ENCODE measurements at regions not wholly inside any gene's neighbourhood (a gene's known extent, or its start where the extent isn't known, plus 50 kb on each side); places are given as distances from the start of the nearest gene placed in this dataset.

DNA sequence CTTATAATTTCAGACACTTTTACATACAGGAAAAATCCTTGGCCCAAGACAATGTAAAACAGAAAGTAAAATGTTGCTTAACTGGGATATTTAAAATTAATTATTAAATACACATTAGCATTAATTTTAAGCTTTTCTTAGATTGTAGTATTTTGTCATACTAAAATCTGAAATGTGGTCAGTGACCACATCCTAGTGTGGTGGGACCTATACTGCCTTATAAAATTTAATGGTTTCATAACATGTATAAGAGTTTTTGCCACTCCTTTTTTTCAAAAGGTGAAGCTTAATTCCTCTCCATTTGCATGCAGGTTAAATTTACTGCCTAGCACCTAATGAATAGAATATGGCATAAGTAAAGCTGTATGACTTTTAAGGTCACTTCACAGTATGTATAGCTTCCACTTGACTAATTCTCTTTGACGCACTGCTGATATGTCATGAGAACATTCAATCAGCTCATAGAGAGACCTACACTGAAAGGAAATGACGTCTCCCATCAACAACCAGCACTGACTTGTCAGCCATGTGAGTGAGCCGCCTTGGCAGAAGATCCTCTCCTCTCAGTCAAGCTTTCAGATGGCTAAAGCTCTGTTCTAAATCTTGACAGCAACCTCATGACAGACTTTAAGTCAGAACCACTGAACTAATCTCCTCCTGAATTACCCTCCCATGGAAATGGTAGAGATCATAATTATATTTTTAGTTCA, 847.8 kb downstream of the SI start:
- DNase-seq: no peak

DNA sequence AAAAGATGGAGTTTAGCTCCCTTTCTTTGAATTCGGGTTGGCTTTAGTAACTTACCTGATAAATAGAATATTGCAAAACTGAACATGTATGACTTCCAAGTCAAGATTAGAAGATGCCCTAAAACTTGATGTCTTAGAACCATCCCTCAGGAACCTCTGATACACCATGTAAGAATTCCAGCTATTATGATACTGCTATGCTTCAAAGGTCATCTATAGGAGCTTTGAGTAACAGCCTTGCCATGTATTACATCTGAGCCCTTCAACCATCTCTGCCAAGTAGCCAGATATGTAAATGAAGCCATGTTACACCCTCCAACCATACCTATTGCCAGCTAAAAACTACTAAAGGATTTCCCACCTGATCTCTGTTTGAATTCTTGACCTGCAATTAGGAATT, 854.2 kb downstream of the SI start:
- no peak for DNase-seq

DNA sequence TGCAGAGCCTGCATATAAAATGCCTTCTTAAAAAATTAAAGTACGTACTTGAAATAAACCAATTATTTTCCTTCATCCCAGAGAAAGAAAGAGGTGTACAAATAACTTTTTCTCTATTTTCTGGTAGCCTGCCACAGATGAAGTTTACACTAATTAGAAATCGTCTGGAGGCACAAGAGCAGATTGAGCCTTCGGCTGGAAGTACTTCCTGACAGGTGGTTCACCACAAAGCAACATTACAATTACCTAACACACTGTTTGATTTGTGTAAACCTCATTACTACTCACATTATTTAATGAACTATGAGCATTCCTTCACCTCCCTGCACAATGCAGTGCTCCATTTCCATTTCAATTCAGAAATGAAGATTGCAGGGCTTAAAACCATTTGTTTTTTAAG, 856.1 kb downstream of the SI start:
- peak; percentile 23 for DNase-seq

DNA sequence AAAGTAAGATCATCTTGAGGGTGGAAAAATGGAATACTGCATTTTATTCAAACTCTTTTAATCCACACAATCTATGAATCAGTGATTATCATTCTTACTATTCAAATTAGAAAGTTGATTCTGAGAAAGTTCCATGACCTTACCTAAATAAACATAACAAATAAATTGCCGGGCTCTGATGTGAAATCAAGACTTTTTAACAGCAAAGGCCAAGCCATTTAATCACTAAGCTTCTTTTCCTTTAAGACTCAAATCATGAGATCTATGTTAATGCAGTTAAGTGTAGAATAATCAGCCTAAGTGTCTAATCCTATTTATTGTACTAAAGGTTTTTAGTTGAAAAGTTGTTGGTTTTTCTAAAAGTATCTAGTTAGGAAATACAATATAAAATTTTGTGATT, 857.0 kb downstream of the SI start:
- DNase-seq: no peak

DNA sequence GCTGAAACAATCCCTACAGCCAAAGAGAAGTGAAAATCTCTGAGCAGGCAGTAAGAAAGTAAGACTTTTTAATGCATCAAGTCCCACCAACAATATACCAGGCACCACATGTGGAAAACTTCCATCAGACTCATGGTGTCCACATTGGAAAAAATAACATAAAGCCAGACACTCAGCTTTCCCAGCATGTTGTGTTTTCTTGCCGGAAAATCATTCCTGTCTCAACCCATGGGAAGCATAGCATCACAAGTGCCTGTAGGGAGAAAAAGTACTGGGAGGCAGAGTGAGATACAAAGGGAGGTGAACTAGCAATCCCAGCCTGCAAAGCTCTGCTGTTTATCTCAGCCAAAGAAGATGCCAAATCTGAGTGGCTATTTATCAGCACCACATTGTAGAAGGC, 868.9 kb downstream of the SI start:
- no peak for DNase-seq

DNA sequence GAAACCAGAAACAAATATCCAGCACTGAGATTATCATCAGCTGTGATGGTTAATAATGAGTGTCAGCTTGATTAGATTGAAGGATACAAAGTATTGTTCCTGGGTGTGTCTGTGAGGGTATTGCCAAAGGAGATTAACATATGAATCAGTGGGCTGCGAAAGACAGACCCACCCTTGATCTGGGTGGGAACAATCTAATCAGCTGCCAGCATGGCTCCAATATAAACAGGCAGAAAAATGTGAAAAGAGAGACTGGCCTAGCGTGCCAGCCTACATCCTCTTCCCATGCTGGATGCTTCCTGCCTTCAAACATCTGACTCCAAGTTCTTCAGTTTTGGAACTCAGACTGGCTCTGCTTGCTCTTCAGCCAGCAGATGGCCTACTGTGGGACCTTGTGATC, 869.5 kb downstream of the SI start:
- DNase-seq: no peak

DNA sequence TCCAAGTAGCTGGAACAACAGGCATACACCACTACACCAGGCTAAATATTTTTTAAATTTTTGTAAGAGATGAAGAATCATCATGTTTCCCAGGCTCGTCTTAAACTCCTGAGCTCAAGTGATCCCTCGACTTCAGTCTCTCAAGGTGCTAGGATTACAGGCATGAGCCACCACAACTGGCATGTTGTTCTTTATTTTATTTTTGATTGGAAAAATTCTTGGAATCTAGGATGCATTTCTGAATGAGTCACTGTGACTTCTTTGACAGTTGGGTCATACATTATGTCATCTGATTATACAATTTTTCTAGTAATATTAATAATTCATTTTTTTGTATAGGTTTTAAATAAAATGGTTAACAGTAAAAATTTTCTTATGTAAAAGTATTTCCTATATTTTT, 870.2 kb downstream of the SI start:
- no peak for DNase-seq

DNA sequence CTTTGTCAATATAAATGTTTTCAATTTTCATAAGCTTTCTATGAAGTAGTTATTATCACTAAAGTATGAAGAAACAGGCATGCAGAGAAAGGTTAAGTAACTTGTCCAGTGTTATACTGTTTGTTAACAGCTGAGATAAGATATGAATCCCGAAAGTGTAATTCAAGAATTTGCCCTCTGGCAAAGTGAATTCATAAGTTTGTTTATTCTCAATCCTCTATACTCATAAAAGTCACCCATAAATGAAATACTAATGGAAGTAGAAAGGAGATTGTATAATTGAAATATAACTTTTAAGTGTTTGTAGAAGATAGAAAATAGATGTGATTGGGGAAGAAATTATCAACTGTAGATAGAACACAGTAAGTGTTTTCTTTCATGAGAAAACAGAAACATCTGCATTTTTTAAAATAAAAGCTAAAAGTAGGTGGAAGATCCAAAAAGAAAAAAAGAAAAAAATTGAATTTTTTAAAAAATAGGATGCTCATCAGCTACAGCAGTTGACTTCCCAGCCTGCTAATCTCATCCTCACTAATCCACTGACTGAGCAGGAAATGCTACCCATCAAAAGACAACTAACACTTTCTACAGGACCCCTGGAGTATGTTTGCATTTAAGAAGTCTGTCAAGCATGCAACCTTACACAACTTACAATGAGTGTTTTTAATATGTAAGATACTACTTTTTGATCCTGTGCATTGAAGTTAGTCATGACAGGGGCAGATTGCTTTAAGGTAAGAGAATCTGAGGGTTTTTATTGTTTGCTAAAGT, 878.1 kb downstream of the SI start:
- DNase-seq: no peak

DNA sequence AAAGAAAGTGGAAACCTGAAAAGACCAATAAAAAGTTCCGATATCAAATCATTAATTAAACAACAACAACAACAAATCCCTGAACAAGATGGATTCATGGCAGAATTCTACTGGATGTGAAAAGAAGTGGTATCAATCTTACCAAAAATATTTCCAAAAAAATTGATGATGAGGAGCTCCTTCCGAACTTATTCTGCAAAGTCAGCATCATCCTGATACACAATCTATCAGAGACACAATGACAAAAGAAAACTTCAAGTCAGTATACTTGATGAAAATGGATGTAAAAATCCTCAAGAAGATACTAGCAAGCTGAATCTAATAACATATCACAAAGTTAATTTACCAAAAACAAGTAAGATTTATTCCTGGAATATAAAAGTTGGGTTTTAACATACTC, 881.8 kb downstream of the SI start:
- no peak for DNase-seq

DNA sequence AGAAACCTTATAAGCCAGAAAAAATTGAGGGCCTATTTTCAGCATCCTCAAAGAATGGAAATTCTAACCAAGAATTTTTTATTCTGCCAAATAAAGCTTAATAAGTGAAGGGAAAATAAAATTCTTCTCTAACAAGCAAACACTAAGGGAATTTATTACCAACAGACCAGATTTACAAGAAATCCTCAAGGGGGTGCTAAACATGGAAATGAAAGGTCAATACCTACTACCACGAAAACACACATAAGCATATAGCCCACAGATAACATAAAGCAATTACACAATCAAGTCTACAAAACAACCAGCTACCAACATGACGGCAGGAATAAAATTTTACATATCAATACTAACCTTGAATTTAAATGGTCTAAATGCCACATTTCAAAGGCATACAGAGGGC, 883.5 kb downstream of the SI start:
- no peak for DNase-seq

DNA sequence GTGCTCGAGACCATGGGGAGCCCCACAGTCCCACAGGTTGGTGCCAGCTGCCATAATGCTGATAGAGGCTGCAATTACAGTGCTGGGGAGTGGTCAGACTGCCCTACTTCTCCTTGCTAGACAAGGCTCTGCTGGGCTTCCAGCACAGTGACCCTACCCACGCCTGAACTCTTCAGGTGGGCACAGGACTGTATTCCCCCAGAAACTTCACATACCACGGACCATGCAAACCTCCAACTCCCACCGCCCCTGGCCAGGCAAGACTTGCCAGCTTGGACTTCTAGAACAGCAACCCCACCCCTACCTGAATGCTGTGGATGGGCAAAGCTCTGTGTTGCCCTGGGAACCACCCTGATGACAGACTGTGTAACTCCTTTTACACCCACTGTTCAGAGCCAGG, 885.3 kb downstream of the SI start:
- DNase-seq: no peak

DNA sequence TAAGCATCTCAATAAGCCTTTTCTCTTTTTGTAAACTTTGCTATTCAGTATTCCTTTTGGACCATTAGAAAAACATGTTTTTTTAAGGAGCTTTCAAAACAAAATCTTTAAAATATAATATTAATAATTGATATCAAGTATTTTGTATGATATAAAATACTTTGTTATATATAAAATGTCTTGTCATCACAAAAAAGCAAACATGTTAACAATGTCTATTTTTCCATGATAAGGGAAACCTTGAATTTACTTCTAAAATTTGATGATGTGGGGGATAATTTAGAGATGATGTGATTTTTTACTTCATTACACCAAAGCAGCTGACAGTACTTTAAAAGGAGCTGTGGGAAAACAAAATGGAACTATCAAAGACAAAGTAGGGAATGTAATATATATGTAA, 887.7 kb downstream of the SI start:
- no peak for DNase-seq

DNA sequence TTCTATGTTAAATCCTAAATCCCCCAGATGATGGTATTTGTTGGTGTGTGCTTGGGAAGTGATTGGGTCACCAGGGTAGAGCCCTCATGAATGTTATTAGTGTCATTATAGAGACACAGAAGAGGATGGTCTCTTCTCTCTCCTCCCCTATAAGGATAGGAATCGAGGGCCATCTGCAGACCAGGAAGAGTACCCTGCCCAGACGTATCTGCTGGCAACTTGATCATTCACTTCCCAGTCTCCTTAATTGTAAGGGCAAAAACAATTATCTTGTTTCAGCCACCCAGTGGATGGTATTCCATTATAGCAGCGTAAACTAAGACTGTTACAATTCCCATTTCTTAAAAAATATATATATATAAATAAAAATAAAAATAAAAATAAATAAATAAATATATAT, 892.2 kb downstream of the SI start:
- DNase-seq: no peak

DNA sequence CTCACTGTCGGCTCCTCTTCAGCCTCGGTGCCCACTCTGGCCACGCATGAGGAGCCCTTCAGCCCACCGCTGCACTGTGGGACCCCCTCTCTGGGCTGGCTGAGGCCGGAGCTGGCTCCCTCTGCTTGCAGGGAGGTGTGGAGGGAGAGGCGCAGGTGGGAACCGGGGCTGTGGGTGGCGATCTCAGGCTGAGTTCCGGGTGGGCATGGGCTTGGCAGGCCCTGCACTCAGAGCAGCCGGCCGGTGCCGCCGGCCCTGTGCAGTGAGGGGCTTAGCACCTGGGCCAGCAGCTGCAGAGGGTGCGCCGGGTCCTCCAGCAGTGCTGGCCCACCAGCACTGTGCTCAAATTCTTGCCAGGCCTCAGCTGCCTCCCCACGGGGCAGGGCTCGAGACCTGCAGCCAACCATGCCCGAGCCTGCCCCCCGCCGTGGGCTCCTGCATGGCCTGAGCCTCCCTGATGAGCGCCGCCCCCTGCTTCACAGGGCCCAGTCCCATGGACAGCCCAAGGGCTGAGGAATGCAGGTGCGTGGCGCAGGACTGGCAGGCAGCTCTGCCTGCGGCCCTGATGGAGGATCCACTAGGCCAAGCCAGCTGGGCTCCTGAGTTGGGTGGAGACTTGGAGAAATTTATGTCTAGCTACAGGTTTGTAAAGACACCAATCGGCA, 899.1 kb downstream of the SI start:
- no peak for DNase-seq

DNA sequence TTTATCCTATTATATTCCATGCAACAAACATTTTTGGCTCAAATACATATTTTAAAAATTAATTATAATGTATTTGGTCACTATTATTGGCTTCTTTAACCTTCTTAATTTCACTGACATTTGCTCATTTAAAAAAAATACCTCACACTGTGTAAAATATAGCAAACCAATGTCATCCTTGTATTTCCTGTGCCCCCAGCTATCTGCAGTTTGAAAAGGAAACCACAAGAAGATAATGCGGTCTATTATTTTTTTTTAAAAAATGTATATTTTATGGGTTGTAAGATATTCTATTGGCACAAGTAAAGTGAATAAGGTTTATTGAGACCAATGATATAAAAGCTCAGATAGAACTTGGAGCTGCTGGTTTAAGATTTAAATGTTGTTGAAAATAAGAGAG, 904.2 kb downstream of the SI start:
- no peak for DNase-seq

DNA sequence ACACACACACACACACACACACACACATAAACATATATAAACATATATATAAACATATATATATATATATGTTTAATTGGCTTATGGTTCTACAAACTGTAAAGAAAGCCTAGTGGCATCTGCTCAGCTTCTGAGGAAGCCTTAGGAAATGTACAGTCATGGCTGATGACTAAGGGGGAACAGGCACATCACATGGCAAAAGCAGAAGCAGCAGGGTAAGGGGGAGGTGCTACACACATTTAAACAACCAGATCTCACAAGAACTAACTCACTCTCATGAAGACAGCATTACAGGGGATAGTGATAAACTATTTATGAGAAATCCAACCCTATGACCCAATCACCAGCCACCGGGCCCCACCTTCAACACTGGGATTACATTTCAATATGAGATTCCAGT, 922.9 kb downstream of the SI start:
- no peak for DNase-seq

DNA sequence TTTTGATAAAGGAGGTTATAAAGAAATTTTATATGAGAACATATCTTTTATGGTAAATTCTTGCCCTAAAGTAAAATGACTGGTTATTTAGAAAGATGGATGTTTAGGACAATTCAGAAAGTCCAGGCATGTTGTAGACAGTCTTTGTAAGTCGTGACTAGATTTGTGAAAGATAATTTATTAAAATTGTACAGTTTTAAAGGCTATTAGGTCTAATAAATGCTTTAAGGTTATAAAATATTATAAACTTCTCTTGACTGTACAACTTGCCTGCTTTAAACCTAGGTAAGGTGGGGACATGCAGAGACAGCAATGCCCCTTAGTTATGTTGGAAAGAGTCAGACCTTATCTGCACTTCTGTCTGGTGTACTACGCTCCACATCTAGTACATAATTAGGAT, 933.5 kb downstream of the SI start:
- DNase-seq: no peak

DNA sequence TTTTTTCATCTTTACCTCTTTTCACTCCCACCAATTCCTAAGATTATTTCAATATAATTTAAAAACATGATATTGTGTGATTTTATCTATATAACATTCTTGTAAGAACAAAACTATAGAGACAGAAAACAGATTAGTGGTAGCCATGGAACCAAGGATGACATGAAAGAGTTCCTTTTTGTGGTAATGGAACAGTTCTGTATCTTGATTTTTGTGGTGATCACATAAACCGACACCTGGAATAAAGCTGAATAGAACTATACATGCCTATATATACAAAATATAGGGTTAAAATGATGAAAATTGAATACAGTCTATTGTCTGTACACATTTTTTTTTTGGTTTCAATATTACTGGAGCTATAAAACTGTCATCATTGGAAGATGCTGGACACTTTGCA, 945.4 kb downstream of the SI start:
- no peak for DNase-seq

DNA sequence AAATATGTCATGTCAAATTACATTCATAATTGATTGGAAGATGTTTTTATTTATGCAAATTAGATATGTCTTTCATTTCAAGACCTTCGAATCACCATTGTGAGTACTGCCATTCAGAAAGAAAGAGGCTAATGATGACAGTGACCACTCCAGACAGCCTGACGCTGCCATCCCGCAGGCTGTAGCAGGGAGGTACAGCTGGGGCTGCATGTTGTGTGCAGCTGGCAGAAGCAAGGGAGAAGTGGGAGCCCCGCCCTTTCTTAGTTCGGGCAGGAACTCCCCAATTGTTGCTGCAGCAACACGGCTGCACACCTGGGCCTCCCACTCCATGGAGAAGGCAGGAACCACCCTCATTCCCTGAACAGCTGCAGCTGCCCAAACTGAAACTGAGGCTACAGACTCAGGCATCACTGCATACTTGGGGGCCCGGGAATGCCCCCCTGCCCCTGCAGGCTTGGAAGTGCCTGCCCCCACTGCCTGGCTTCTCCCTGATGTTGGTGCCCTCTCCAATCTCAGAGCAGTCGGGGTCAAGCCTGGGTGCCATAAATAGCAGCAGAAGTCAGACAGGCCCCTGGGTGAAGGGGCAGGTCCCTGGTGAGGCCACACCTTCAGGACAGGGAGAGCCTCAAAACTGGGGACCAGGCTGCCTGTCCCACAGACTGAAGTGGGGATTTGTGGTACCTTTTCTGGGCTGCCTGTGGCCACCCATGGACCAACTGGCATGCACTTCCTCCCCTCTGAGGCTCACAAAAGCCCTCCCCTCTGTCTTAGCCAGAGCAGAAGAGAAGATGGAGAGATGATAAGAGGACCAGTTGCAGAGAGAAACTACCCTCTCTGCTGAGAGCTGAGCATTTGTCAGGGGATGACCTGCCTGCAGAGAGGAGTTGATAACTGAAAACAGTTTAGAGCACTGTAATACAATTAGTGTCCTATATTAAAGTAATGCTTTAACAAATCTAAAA, 964.6 kb downstream of the SI start:
- no peak for DNase-seq

DNA sequence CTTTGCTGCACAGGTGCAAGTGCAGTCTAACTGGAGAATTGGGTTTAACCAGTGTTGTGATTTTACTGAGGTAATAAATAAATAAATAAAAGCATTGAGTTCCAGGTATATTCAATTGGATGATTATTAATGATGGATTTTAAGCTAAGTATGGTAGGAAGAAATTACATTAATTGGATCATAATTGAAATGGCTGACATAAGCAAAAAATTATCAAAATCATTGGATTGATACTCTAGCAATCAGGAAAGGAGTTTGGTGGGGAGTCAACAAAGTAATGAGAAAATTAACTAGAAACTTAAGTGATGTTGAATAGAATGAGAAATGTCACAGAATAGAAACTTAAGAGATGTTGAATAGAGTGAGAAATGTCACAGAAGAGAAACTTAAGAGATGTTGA, 981.9 kb downstream of the SI start:
- DNase-seq: no peak

DNA sequence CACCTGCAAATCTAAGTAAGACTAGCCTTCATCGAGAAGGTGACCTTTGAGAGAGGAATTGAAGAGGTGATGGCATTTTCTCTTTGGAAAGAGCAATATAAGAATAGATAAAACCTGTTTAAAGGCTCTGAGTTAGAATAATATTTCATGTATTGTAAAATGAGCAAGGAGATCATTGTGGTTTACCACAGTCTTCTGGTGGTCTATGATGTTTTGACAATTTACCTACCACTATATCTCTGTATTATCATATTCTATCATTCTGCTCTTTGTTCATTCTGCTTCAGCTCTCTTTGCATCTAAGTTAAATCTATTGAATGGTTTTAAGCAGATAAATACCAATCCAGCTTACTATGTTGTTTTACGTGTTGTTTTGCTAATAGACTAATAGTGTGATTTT, 982.3 kb downstream of the SI start:
- no peak for DNase-seq

DNA sequence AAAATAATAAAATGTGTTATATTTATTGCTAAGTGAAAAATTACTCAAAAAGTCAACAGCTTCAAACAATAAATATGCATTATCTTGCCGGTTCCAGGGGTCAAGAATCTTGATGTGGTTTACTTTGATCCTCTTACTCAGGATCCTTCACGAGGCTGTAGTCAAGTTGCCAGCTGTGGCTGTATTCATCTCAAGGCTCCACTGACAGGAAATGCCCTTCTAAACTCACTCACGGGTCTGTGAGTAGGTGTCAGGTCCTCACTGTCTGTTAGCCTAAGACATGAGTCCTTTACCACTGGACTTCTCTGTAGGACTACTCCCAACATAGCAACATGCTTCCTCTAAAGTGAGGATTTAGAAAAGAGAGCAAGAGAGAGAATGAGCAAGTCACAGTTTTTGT, 983.0 kb downstream of the SI start:
- DNase-seq: no peak

DNA sequence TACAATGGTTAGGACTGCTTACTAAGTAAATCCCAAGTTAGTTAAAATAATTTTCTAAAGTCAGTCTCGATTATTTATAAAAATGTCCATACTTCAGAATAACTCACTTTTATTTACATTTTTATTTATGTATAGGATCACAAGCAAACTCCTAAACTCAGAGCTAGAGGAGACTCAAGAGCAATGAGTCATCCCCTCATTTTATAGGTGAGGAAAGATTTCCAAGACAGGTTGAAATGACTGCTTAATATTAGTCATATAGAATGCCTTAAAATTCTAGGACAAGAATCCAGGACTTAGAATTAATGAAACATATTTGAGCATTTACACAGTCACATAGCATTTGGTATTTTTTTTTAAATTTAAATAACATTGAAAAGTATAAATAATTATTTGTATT, 983.8 kb downstream of the SI start:
- no peak for DNase-seq

Data from DMS153 (cell line).